MM.1S (cell line): ENCODE measurements at regions not wholly inside any gene's neighbourhood (a gene's known extent, or its start where the extent isn't known, plus 50 kb on each side); places are given as distances from the start of the nearest gene placed in this dataset.

ENCODE experiments used
- DNase-seq: peaks from one replicate; pipeline ENCODE4 v3.0.0-alpha.2; 2015
- H2AFZ ChIP-seq: fragments of 300-600 bp; sonication (generic); 2 replicates; pipeline ENCODE4 v1.6.0; 2016; ENCODE audit warnings: antibody characterized with exemption, low read length
- H3F3A ChIP-seq: fragments of 300-600 bp; sonication (generic); 2 replicates; pipeline ENCODE4 v1.6.1; 2016; ENCODE audit warnings: mild to moderate bottlenecking, antibody characterized with exemption, low read length, moderate library complexity, mixed read lengths; ENCODE audit not compliant: insufficient read depth
- H3K27ac ChIP-seq: fragments of 300-600 bp; sonication (generic); 2 replicates; pipeline ENCODE4 v1.5.1; 2016; ENCODE audit warnings: mild to moderate bottlenecking, low read length
- H3K27me3 ChIP-seq: fragments of 300-600 bp; sonication (generic); replicated peaks from 2 replicates; pipeline ENCODE4 v1.6.0; 2016; ENCODE audit warnings: low read length; ENCODE audit not compliant: insufficient read depth
- H3K36me3 ChIP-seq: fragments of 300-600 bp; sonication (generic); replicated peaks from 2 replicates; pipeline ENCODE4 v1.6.1; 2016; ENCODE audit warnings: mild to moderate bottlenecking, low read length, mixed read lengths; ENCODE audit not compliant: insufficient read depth
- H3K4me1 ChIP-seq: fragments of 300-600 bp; sonication (generic); 2 replicates; pipeline ENCODE4 v1.6.1; 2016; ENCODE audit warnings: low read length, mixed read lengths
- H3K4me2 ChIP-seq: fragments of 300-600 bp; sonication (generic); 2 replicates; pipeline ENCODE4 v1.6.0; 2016; ENCODE audit warnings: low read depth, low read length
- H3K4me3 ChIP-seq: fragments of 300-600 bp; sonication (generic); 2 replicates; pipeline ENCODE4 v1.5.1; 2016; ENCODE audit warnings: low read length, mixed read lengths
- H3K79me2 ChIP-seq: fragments of 300-600 bp; sonication (generic); 2 replicates; pipeline ENCODE4 v1.6.1; 2016; ENCODE audit warnings: mixed run types, low read length, mixed read lengths
- H3K9ac ChIP-seq: fragments of 300-600 bp; sonication (generic); 2 replicates; pipeline ENCODE4 v1.6.1; 2016; ENCODE audit warnings: low read length, mixed read lengths
- H3K9me2 ChIP-seq: fragments of 300-600 bp; sonication (generic); replicated peaks from 2 replicates; pipeline ENCODE4 v1.6.1; 2016; ENCODE audit warnings: mild to moderate bottlenecking, low read length, mixed read lengths; ENCODE audit not compliant: insufficient read depth
- H3K9me3 ChIP-seq: fragments of 300-600 bp; sonication (generic); replicated peaks from 2 replicates; pipeline ENCODE4 v1.6.1; 2016; ENCODE audit warnings: mild to moderate bottlenecking, low read length, mixed read lengths; ENCODE audit not compliant: insufficient read depth
- H4K20me1 ChIP-seq: fragments of 300-600 bp; sonication (generic); 2 replicates; pipeline ENCODE4 v1.6.1; 2016; ENCODE audit warnings: mild to moderate bottlenecking, low read length, moderate library complexity, mixed read lengths; ENCODE audit not compliant: insufficient read depth
- CTCF ChIP-seq: fragments of 300-600 bp; sonication (generic); IDR thresholded peaks from 2 replicates; pipeline ENCODE4 v1.5.1; 2016; ENCODE audit warnings: antibody characterized with exemption, low read length, mixed read lengths
- EZH2 ChIP-seq: fragments of 300-600 bp; sonication (generic); optimal IDR thresholded peaks from 2 replicates; pipeline ENCODE3; 2017; ENCODE audit warnings: low read depth, mild to moderate bottlenecking, antibody characterized with exemption, low read length, mixed read lengths
- EZH2phosphoT487 ChIP-seq: fragments of 300-600 bp; sonication (generic); IDR thresholded peaks from 2 replicates; pipeline ENCODE4 v1.6.1; 2018; ENCODE audit warnings: antibody characterized with exemption, low read length

- no peak overlapping the region for H3K4me2 ChIP-seq
- H3K9ac ChIP-seq, result no peak overlapping the region
- no peak overlapping the region for H2AFZ ChIP-seq
- H3K36me3 ChIP-seq, result no peaks in the 10 kb centered on the region
- H3F3A ChIP-seq, result no peaks in the 10 kb centered on the region
- no peak overlapping the region for H3K27ac ChIP-seq
- no peaks in the 10 kb centered on the region for H3K79me2 ChIP-seq
- H3K9me3 ChIP-seq, result no peaks in the 10 kb centered on the region
- no peak for DNase-seq
- no peaks in the 10 kb centered on the region for H3K9me2 ChIP-seq
- H3K27me3 ChIP-seq, result no peaks in the 10 kb centered on the region
- TF ChIP-seq EZH2 (no peak), EZH2phosphoT487 (no peak), CTCF (no peak)
- no peaks in the 10 kb centered on the region for H3K4me1 ChIP-seq
- H3K4me3 ChIP-seq, result no peak overlapping the region
- no peaks in the 10 kb centered on the region for H4K20me1 ChIP-seq
Measured at GRCh38 chr16:73669535-73670274, 621.8 kb upstream of the ZFHX3 start.

- TF ChIP-seq CTCF, result no peak
- TF ChIP-seq EZH2phosphoT487, result no peak
- no peak for TF ChIP-seq EZH2
- H3K4me2 ChIP-seq, result no peak overlapping the region
- no peaks in the 10 kb centered on the region for H3K36me3 ChIP-seq
- no peak overlapping the region for H3K4me3 ChIP-seq
- no peaks in the 10 kb centered on the region for H4K20me1 ChIP-seq
- no peaks in the 10 kb centered on the region for H3K27me3 ChIP-seq
- no peak overlapping the region for H3K9ac ChIP-seq
- H3K79me2 ChIP-seq, result no peaks in the 10 kb centered on the region
- no peaks in the 10 kb centered on the region for H3K9me2 ChIP-seq
- no peak overlapping the region for H3K27ac ChIP-seq
- no peaks in the 10 kb centered on the region for H3K9me3 ChIP-seq
- no peaks in the 10 kb centered on the region for H3F3A ChIP-seq
- H3K4me1 ChIP-seq, result no peaks in the 10 kb centered on the region
- no peak for DNase-seq
- no peak overlapping the region for H2AFZ ChIP-seq
Measured at GRCh38 chr16:73663720-73664119, 615.8 kb upstream of the ZFHX3 start.

DNA sequence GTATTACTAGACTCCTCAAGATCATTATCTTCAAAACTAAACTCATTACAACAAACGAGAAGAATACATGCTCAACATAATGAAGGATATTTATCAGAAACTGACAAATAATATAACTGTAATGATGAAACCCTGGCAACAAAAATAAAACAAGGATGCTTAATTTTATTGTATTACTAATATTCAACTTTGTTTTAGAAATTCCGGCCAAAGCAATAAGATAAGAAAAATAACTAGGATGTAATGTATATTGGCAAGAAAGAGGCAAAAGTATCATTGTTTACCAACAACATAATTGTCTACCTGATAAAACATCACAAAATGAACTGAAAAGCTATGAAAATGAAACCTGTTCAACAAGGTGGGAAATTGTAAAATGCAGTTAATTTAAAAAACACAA, 588.3 kb upstream of the ZFHX3 start:
- Histone ChIP-seq H3K27me3 (no peaks in the 10 kb centered on the region), H3K4me1 (no peaks in the 10 kb centered on the region), H3K9me2 (no peaks in the 10 kb centered on the region), H3K9ac (no peak overlapping the region), H3K79me2 (no peaks in the 10 kb centered on the region), H3F3A (no peaks in the 10 kb centered on the region), H3K36me3 (no peaks in the 10 kb centered on the region), H3K4me2 (no peak overlapping the region), H3K27ac (no peak overlapping the region), H3K4me3 (no peak overlapping the region), H2AFZ (no peak overlapping the region), H4K20me1 (no peaks in the 10 kb centered on the region), H3K9me3 (no peaks in the 10 kb centered on the region)
- TF ChIP-seq EZH2 (no peak), EZH2phosphoT487 (no peak), CTCF (no peak)
- no peak for DNase-seq
